SU-DHL-6 (cell line): ENCODE measurements at regions not wholly inside any gene's neighbourhood (a gene's known extent, or its start where the extent isn't known, plus 50 kb on each side); places are given as distances from the start of the nearest gene placed in this dataset.

Experiments used
- CTCF ChIP-seq: fragments of 200-600 bp; sonication (generic); IDR thresholded peaks from one replicate; pipeline ENCODE4 v1.5.1; 2017; ENCODE audit warnings: antibody characterized with exemption, mild to moderate bottlenecking, low read length, moderate library complexity; ENCODE audit not compliant: insufficient read depth, poor library complexity, severe bottlenecking
- EZH2phosphoT487 ChIP-seq: fragments of 200-600 bp; sonication (generic), shearing (Covaris generic); conservative IDR thresholded peaks from 2 replicates; pipeline ENCODE4 v1.6.1; 2018; ENCODE audit warnings: mild to moderate bottlenecking, antibody characterized with exemption, low read length, moderate library complexity, mixed read lengths

DNA sequence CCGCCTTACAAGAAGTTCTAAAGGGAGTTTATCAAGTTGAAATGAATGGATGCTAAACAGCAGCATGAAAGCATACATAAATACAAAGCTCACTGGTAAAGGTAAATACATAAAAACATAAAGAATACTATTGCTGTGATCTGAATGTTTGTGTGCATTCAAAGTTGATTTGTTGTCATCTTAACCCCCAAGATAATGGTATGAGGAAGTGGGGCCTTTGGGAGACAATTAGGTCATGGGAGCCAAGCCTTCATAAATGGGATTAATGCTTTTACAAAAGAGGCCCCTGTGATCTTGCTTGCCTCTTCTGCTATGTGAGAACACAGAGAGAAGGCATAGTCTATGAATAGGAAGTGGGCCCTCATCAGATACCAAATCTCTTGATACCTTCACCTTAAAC, 209.0 kb upstream of the SAMSN1 start:
- TF ChIP-seq CTCF (no peak), EZH2phosphoT487 (no peak)
